Muscle layer of duodenum (tissue), 2 donors: ENCODE measurements at regions not wholly inside any gene's neighbourhood (a gene's known extent, or its start where the extent isn't known, plus 50 kb on each side); places are given as distances from the start of the nearest gene placed in this dataset.
"Not testable (repeated sequence)": the region's sequence is repeated elsewhere in the genome, so short reads cannot be mapped to it uniquely, and the experiment has no call there.

Experiments used
- H3K27ac ChIP-seq: one replicate; pipeline ENCODE4 v1.7.0; 2013; ENCODE audit warnings: mild to moderate bottlenecking, low read length
- H3K27me3 ChIP-seq: one replicate; pipeline ENCODE4 v1.7.0; 2013; ENCODE audit warnings: low read depth, mild to moderate bottlenecking, control low read depth, low read length
- H3K36me3 ChIP-seq, 2 donors: one replicate each; pipeline ENCODE4 v1.7.0; 2013; ENCODE audit warnings: low read length in 2 of 2, control low read depth in 1 of 2, mild to moderate bottlenecking in 1 of 2; ENCODE audit not compliant: insufficient read depth in 2 of 2, control insufficient read depth in 1 of 2
- H3K4me1 ChIP-seq, 2 donors: one replicate each; pipeline ENCODE4 v1.7.0; 2013; ENCODE audit warnings: low read length in 2 of 2, mild to moderate bottlenecking in 2 of 2, control low read depth in 1 of 2, moderate library complexity in 1 of 2; ENCODE audit not compliant: insufficient read depth in 2 of 2, control insufficient read depth in 1 of 2
- H3K4me3 ChIP-seq, 2 donors: one replicate each; pipeline ENCODE4 v1.7.0; 2013; ENCODE audit warnings: low read length in 2 of 2, low read depth in 1 of 2, mild to moderate bottlenecking in 1 of 2
- H3K9me3 ChIP-seq, 2 donors: one replicate each; pipeline ENCODE4 v1.7.0; 2013; ENCODE audit warnings: low read length in 2 of 2, control low read depth in 1 of 2, mild to moderate bottlenecking in 1 of 2; ENCODE audit not compliant: control insufficient read depth in 1 of 2
- donor health status: healthy.

GRCh38 chr5:18397371-18397770, 763.1 kb downstream of the TAF11L14 start:
- no peaks in the 10 kb centered on the region for H3K27me3 ChIP-seq
- no peaks in the 10 kb centered on the region for H3K9me3 ChIP-seq
- H3K4me1 ChIP-seq = no peaks in the 10 kb centered on the region
- no peaks in the 10 kb centered on the region for H3K36me3 ChIP-seq
- H3K27ac ChIP-seq = no peak overlapping the region
- H3K4me3 ChIP-seq = no peak overlapping the region

GRCh38 chr5:18397891-18398290, 763.6 kb downstream of the TAF11L14 start:
- Histone ChIP-seq H3K27me3 (no peaks in the 10 kb centered on the region), H3K27ac (no peak overlapping the region)

GRCh38 chr5:18399461-18400327, 765.4 kb downstream of the TAF11L14 start:
- H3K27me3 ChIP-seq, H3K36me3 ChIP-seq, H3K9me3 ChIP-seq, H3K4me3 ChIP-seq, H3K27ac ChIP-seq, H3K4me1 ChIP-seq: not testable (repeated sequence)

More at GRCh38 chr5:18397891-18398290, 763.6 kb downstream of the TAF11L14 start:
- H3K36me3 ChIP-seq = no peaks in the 10 kb centered on the region
- no peaks in the 10 kb centered on the region for H3K9me3 ChIP-seq
- H3K4me3 ChIP-seq = no peak overlapping the region
- no peaks in the 10 kb centered on the region for H3K4me1 ChIP-seq

- Histone ChIP-seq H3K4me3 (no peak overlapping the region), H3K27me3 (no peaks in the 10 kb centered on the region), H3K4me1 (no peaks in the 10 kb centered on the region), H3K27ac (no peak overlapping the region), H3K36me3 (no peaks in the 10 kb centered on the region), H3K9me3 (no peaks in the 10 kb centered on the region)
Observed at GRCh38 chr5:18403141-18403540, 768.9 kb downstream of the TAF11L14 start.

GRCh38 chr5:18403941-18404438, 769.7 kb downstream of the TAF11L14 start:
- Histone ChIP-seq H3K27me3 (no peaks in the 10 kb centered on the region), H3K4me1 (no peaks in the 10 kb centered on the region), H3K4me3 (no peak overlapping the region), H3K36me3 (no peaks in the 10 kb centered on the region), H3K27ac (no peak overlapping the region), H3K9me3 (no peaks in the 10 kb centered on the region)

GRCh38 chr5:18420711-18421110, 786.5 kb downstream of the TAF11L14 start:
- Histone ChIP-seq H3K4me3 (no peak overlapping the region), H3K4me1 (no peaks in the 10 kb centered on the region), H3K9me3 (no peaks in the 10 kb centered on the region), H3K27ac (no peak overlapping the region), H3K27me3 (no peaks in the 10 kb centered on the region), H3K36me3 (no peaks in the 10 kb centered on the region)

GRCh38 chr5:18433336-18433735, 799.1 kb downstream of the TAF11L14 start:
- no peak overlapping the region for H3K27ac ChIP-seq
- no peaks in the 10 kb centered on the region for H3K36me3 ChIP-seq
- H3K27me3 ChIP-seq = no peaks in the 10 kb centered on the region
- no peaks in the 10 kb centered on the region for H3K9me3 ChIP-seq
- no peaks in the 10 kb centered on the region for H3K4me1 ChIP-seq
- H3K4me3 ChIP-seq = no peak overlapping the region

- H3K9me3 ChIP-seq = no peaks in the 10 kb centered on the region
- no peaks in the 10 kb centered on the region for H3K36me3 ChIP-seq
- no peaks in the 10 kb centered on the region for H3K4me1 ChIP-seq
- no peak overlapping the region for H3K4me3 ChIP-seq
- H3K27me3 ChIP-seq = no peaks in the 10 kb centered on the region
- no peak overlapping the region for H3K27ac ChIP-seq
Observed at GRCh38 chr5:18438126-18438525, 803.9 kb downstream of the TAF11L14 start.

- no peak overlapping the region for H3K27ac ChIP-seq
- H3K4me1 ChIP-seq = no peaks in the 10 kb centered on the region
- H3K27me3 ChIP-seq = no peaks in the 10 kb centered on the region
- no peaks in the 10 kb centered on the region for H3K36me3 ChIP-seq
- no peak overlapping the region for H3K4me3 ChIP-seq
- H3K9me3 ChIP-seq = no peaks in the 10 kb centered on the region
Observed at GRCh38 chr5:18455521-18455920, 821.3 kb downstream of the TAF11L14 start.

GRCh38 chr5:18457255-18457654, 823.0 kb downstream of the TAF11L14 start:
- Histone ChIP-seq H3K4me3 (no peak overlapping the region), H3K36me3 (no peaks in the 10 kb centered on the region), H3K9me3 (no peaks in the 10 kb centered on the region), H3K4me1 (no peaks in the 10 kb centered on the region), H3K27ac (no peak overlapping the region), H3K27me3 (no peaks in the 10 kb centered on the region)

GRCh38 chr5:18461766-18462165, 827.5 kb downstream of the TAF11L14 start:
- no peaks in the 10 kb centered on the region for H3K9me3 ChIP-seq
- no peaks in the 10 kb centered on the region for H3K27me3 ChIP-seq
- H3K27ac ChIP-seq = no peak overlapping the region
- no peaks in the 10 kb centered on the region for H3K36me3 ChIP-seq
- no peak overlapping the region for H3K4me3 ChIP-seq
- H3K4me1 ChIP-seq = no peaks in the 10 kb centered on the region
